ENCODE measurements at regions not wholly inside any gene's neighbourhood (a gene's known extent, or its start where the extent isn't known, plus 50 kb on each side); places are given as distances from the start of the nearest gene placed in this dataset.

GRCh38 chr5:136518174-136518573 is 152.8 kb upstream of the TRPC7 start:
- no peak overlapping the region for H3K56ac ChIP-seq (ENCODE audit: extremely low read depth, insufficient read depth, low read length)
- H3K79me1 ChIP-seq (ENCODE audit: low read depth in 1 of 2, low read length in 2 of 2), result no peaks in the 10 kb centered on the region
- H3K27me3 ChIP-seq (ENCODE audit: control insufficient read depth, insufficient read depth, low read length), result no peaks in the 10 kb centered on the region
- in situ Hi-C loops (cut with MboI; ENCODE audit: low sequenced_read_pairs), result no loop called here
- DNase-seq, result no peak
- H3K9me1 ChIP-seq (ENCODE audit: insufficient read depth, low read length), result no peaks in the 10 kb centered on the region
- H4K91ac ChIP-seq (ENCODE audit: insufficient read depth, low read depth, low read length), result no peak overlapping the region
- BruUV-seq (replicated peaks), result no TSS peak
- dilution Hi-C loops (cut with HindIII; ENCODE audit: low sequenced_read_pairs, unreplicated experiment), result no loop called here
- no peak overlapping the region for H2BK120ac ChIP-seq (ENCODE audit: low read depth, low read length)
- no peak overlapping the region for H3K9ac ChIP-seq (ENCODE audit: low read depth, low read length)
- no peak overlapping the region for H3K14ac ChIP-seq (replicated peaks; ENCODE audit: low read depth, low read length)
- H2AFZ ChIP-seq (replicated peaks; ENCODE audit: low read length, poor library complexity), result no peak overlapping the region
- no peak overlapping the region for H3K18ac ChIP-seq (ENCODE audit: low read depth, low read length)
- no peaks in the 10 kb centered on the region for H3K4me1 ChIP-seq (ENCODE audit: control insufficient read depth, insufficient read depth, low read length)
- no peaks in the 10 kb centered on the region for H4K20me1 ChIP-seq (ENCODE audit: insufficient read depth, low read length)
- H2AK5ac ChIP-seq (ENCODE audit: low read depth, low read length), result no peak overlapping the region
- 0 out of 2 replicates have a peak, but pooled peaks cover 2% of the 10 kb centered on the region for H3K9me3 ChIP-seq (ENCODE audit: control insufficient read depth, insufficient read depth, low read length)
- H3K4me2 ChIP-seq (ENCODE audit: low read depth, low read length), result no peak overlapping the region
- no peak for ATAC-seq (ENCODE audit: low read depth)
- H4K8ac ChIP-seq (ENCODE audit: low read depth in 2 of 2, low read length in 2 of 2), result no peak overlapping the region
- H2BK20ac ChIP-seq (ENCODE audit: low read depth, low read length), result no peak overlapping the region
- CTCF ChIA-PET, result no interaction called here
- no peak overlapping the region for H2AK9ac ChIP-seq (replicated peaks; ENCODE audit: low read depth, low read length, poor library complexity)
- WGBS, 2 experiments (ENCODE audit: extremely low coverage in 2 of 2, insufficient read length in 1 of 2), result no CpG with 5 or more reads among the region's 1 CpG
- intact Hi-C loops (cut with micrococcal nuclease), result no loop called here
- H3K27ac ChIP-seq (ENCODE audit: insufficient read depth, low read length), result no peak overlapping the region
- H2BK15ac ChIP-seq (ENCODE audit: low read depth, low read length), result no peak overlapping the region
- H3K23ac ChIP-seq (ENCODE audit: low read depth, low read length), result no peak overlapping the region
- no peak for TF ChIP-seq POLR2A (IDR thresholded peaks at IDR 0.05; ENCODE audit: low read depth, low read length)
- TF ChIP-seq BHLHE40 (IDR thresholded peaks at IDR 0.05; ENCODE audit: low read depth, low read length), result no peak
- TF ChIP-seq, protein P1, sequence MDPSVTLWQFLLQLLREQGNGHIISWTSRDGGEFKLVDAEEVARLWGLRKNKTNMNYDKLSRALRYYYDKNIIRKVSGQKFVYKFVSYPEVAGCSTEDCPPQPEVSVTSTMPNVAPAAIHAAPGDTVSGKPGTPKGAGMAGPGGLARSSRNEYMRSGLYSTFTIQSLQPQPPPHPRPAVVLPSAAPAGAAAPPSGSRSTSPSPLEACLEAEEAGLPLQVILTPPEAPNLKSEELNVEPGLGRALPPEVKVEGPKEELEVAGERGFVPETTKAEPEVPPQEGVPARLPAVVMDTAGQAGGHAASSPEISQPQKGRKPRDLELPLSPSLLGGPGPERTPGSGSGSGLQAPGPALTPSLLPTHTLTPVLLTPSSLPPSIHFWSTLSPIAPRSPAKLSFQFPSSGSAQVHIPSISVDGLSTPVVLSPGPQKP (IDR thresholded peaks at IDR 0.05; ENCODE audit: borderline replicate concordance, low read depth, low read length), result no peak
- TF ChIP-seq CHD1 (IDR thresholded peaks at IDR 0.05; ENCODE audit: low read depth, low read length), result no peak
- TF ChIP-seq SMC3 (IDR thresholded peaks at IDR 0.05; ENCODE audit: low read depth, low read length), result no peak
- TF ChIP-seq RFX5 (IDR thresholded peaks at IDR 0.05; ENCODE audit: low read depth, low read length), result no peak
- no peak overlapping the region for H3K4ac ChIP-seq (ENCODE audit: low read depth, low read length)
- H2BK5ac ChIP-seq (ENCODE audit: low read depth, low read length, poor library complexity, severe bottlenecking), result no peak overlapping the region
- H4K5ac ChIP-seq (ENCODE audit: low read depth, low read length), result no peak overlapping the region
- H3K4me3 ChIP-seq (ENCODE audit: insufficient read depth, low read depth, low read length), result no peak overlapping the region
- H3K36me3 ChIP-seq (ENCODE audit: control insufficient read depth, insufficient read depth, low read length), result no peaks in the 10 kb centered on the region
- POLR2A ChIA-PET (ENCODE audit: unreplicated experiment), result no interaction called here

Data from IMR-90 (cell line).